H9 (cell line): ENCODE measurements at regions not wholly inside any gene's neighbourhood (a gene's known extent, or its start where the extent isn't known, plus 50 kb on each side); places are given as distances from the start of the nearest gene placed in this dataset.

Experiments used
- DNase-seq: peaks from one replicate; pipeline ENCODE4 v3.0.0-alpha.2; 2017
- H2AFZ ChIP-seq: one replicate; pipeline ENCODE4 v1.6.1; 2013; ENCODE audit warnings: mild to moderate bottlenecking, low read length, control low read depth, moderate library complexity
- H2AK5ac ChIP-seq: 2 replicates; pipeline ENCODE4 v1.6.1; 2013; ENCODE audit warnings: low read length, control low read depth, mixed read lengths; ENCODE audit not compliant: insufficient read length
- H2BK120ac ChIP-seq: one replicate; pipeline ENCODE4 v1.6.1; 2013; ENCODE audit warnings: low read depth, mild to moderate bottlenecking, low read length, control low read depth, inconsistent platforms; ENCODE audit not compliant: poor library complexity, severe bottlenecking
- H2BK12ac ChIP-seq: 2 replicates; pipeline ENCODE4 v1.6.1; 2013; ENCODE audit warnings: low read length, control low read depth, mixed read lengths, low read depth; ENCODE audit not compliant: insufficient read length
- H2BK15ac ChIP-seq: 2 replicates; pipeline ENCODE4 v1.6.1; 2013; ENCODE audit warnings: low read depth, low read length, control low read depth
- H2BK20ac ChIP-seq: one replicate; pipeline ENCODE4 v1.6.1; 2013; ENCODE audit warnings: low read depth, mild to moderate bottlenecking, low read length, control low read depth, inconsistent platforms; ENCODE audit not compliant: poor library complexity, severe bottlenecking
- H2BK5ac ChIP-seq: 2 replicates; pipeline ENCODE4 v1.6.1; 2013; ENCODE audit warnings: low read length, control low read depth, mixed read lengths; ENCODE audit not compliant: insufficient read length
- H3K14ac ChIP-seq: 2 replicates; pipeline ENCODE4 v1.6.1; 2013; ENCODE audit warnings: low read length, control low read depth; ENCODE audit not compliant: insufficient read depth
- H3K18ac ChIP-seq: 2 replicates; pipeline ENCODE4 v1.6.1; 2013; ENCODE audit warnings: low read depth, mild to moderate bottlenecking, mixed read lengths, low read length, control low read depth; ENCODE audit not compliant: insufficient read length
- H3K23ac ChIP-seq: 2 replicates; pipeline ENCODE4 v1.6.1; 2013; ENCODE audit warnings: low read length, control low read depth, mixed read lengths, low read depth; ENCODE audit not compliant: insufficient read length
- H3K23me2 ChIP-seq: 2 replicates; pipeline ENCODE4 v1.6.1; 2013; ENCODE audit warnings: low read depth, mild to moderate bottlenecking, mixed read lengths, low read length, control low read depth; ENCODE audit not compliant: insufficient read length, poor library complexity, severe bottlenecking
- H3K27ac ChIP-seq: 2 replicates; pipeline ENCODE4 v1.5.1; 2013; ENCODE audit warnings: low read length, control low read depth, mixed read lengths, low read depth; ENCODE audit not compliant: insufficient read length
- H3K27me3 ChIP-seq: 2 replicates; pipeline ENCODE4 v1.6.1; 2013; ENCODE audit warnings: low read length, control low read depth, inconsistent platforms; ENCODE audit not compliant: insufficient read depth
- H3K4ac ChIP-seq: 2 replicates; pipeline ENCODE4 v1.6.1; 2013; ENCODE audit warnings: low read depth, mild to moderate bottlenecking, control low read depth, inconsistent platforms, low read length, moderate library complexity
- H3K4me1 ChIP-seq: 2 replicates; pipeline ENCODE4 v1.6.1; 2013; ENCODE audit warnings: low read length, control low read depth, inconsistent platforms; ENCODE audit not compliant: insufficient read depth
- H3K4me2 ChIP-seq: 2 replicates; pipeline ENCODE4 v1.6.1; 2013; ENCODE audit warnings: low read length, control low read depth, mixed read lengths; ENCODE audit not compliant: insufficient read length, insufficient read depth
- H3K56ac ChIP-seq: 2 replicates; pipeline ENCODE4 v1.6.1; 2013; ENCODE audit warnings: low read depth, mild to moderate bottlenecking, mixed read lengths, low read length, control low read depth; ENCODE audit not compliant: insufficient read length
- H3K79me1 ChIP-seq: 2 replicates; pipeline ENCODE4 v1.6.1; 2013; ENCODE audit warnings: low read depth, mild to moderate bottlenecking, moderate library complexity, low read length, control low read depth, inconsistent platforms; ENCODE audit not compliant: insufficient read depth, poor library complexity, severe bottlenecking
- H3K79me2 ChIP-seq: 2 replicates; pipeline ENCODE4 v1.6.1; 2013; ENCODE audit warnings: low read length, control low read depth, inconsistent platforms; ENCODE audit not compliant: insufficient read depth
- H3K9ac ChIP-seq: 2 replicates; pipeline ENCODE4 v1.6.1; 2013; ENCODE audit warnings: low read length, control low read depth, mixed read lengths; ENCODE audit not compliant: insufficient read length; ENCODE audit errors: extremely low read depth
- H3K9me3 ChIP-seq: one replicate; pipeline ENCODE4 v1.6.1; 2013; ENCODE audit warnings: low read depth, low read length, inconsistent platforms; ENCODE audit not compliant: control insufficient read depth
- H3T11ph ChIP-seq: one replicate; pipeline ENCODE4 v1.6.1; 2013; ENCODE audit warnings: mild to moderate bottlenecking, low read length, control low read depth, inconsistent platforms
- H4K20me1 ChIP-seq: one replicate; pipeline ENCODE4 v1.6.1; 2013; ENCODE audit not compliant: control insufficient read depth, insufficient read length, insufficient read depth
- H4K5ac ChIP-seq: 2 replicates; pipeline ENCODE4 v1.6.1; 2013; ENCODE audit warnings: low read depth, mild to moderate bottlenecking, mixed read lengths, low read length, control low read depth; ENCODE audit not compliant: insufficient read length
- H4K8ac ChIP-seq: replicated peaks from 2 replicates; pipeline ENCODE4 v1.6.1; 2013; ENCODE audit warnings: low read length, control low read depth, mixed read lengths, low read depth; ENCODE audit not compliant: insufficient read length
- H4K91ac ChIP-seq: 2 replicates; pipeline ENCODE4 v1.6.1; 2013; ENCODE audit warnings: low read depth, mild to moderate bottlenecking, moderate library complexity, mixed read lengths, low read length, control low read depth; ENCODE audit not compliant: insufficient read length
- H3K27ac Mint-ChIP-seq, 3 experiments: 2 replicates in 2 of 3; 3 replicates in 1 of 3; pipeline ENCODE4 v1.8.0; 2020 to 2021; ENCODE audit warnings: mixed read lengths in 3 of 3, mild to moderate bottlenecking in 1 of 3, moderate library complexity in 1 of 3
- H3K27me3 Mint-ChIP-seq: 2 replicates; pipeline ENCODE4 v1.8.0; 2021; ENCODE audit warnings: low read depth, mild to moderate bottlenecking, moderate library complexity, mixed read lengths
- H3K36me3 Mint-ChIP-seq, 3 experiments: 2 replicates in 2 of 3; 3 replicates in 1 of 3; pipeline ENCODE4 v1.8.0; 2020 to 2021; ENCODE audit warnings: low read depth in 3 of 3, mixed read lengths in 3 of 3; ENCODE audit not compliant: insufficient read depth in 1 of 3
- H3K4me1 Mint-ChIP-seq, 2 experiments: 2 replicates each; pipeline ENCODE4 v1.8.0; 2020; ENCODE audit warnings: mixed read lengths in 2 of 2
- H3K4me3 Mint-ChIP-seq, 2 experiments: 2 replicates in 1 of 2; 3 replicates in 1 of 2; pipeline ENCODE4 v1.8.0; 2020 to 2021; ENCODE audit warnings: mild to moderate bottlenecking in 2 of 2, mixed read lengths in 2 of 2, moderate library complexity in 1 of 2
- H3K9me3 Mint-ChIP-seq, 2 experiments: 2 replicates in 1 of 2; 3 replicates in 1 of 2; pipeline ENCODE4 v1.8.0; 2020; ENCODE audit warnings: mild to moderate bottlenecking in 2 of 2, mixed read lengths in 2 of 2, moderate library complexity in 1 of 2
- CTCF ChIP-seq: fragments of 200-600 bp; sonication (generic); conservative IDR thresholded peaks from 3 replicates; pipeline ENCODE4 v1.8.0; 2021; ENCODE audit warnings: antibody characterized with exemption, mild to moderate bottlenecking
- WGBS: extraction: QIAGEN DNeasy Blood & Tissue Kit; methylation state at CpG from one replicate; pipeline ENCODE4 v1.1.7; 2013; ENCODE audit warnings: missing lambda C conversion rate, low lambda C conversion rate, mixed read lengths; ENCODE audit not compliant: insufficient read length; ENCODE audit errors: extremely low coverage; 5-methylcytosine and 5-hydroxymethylcytosine counted together

- H3K36me3 Mint-ChIP-seq: no peaks in the 10 kb centered on the region
- no peaks in the 10 kb centered on the region for H3K9me3 ChIP-seq
- peak overlapping the region in 1 of 3 experiments; percentile 77; a peak in 2 of 7 replicates for H3K27ac Mint-ChIP-seq
These were observed 66.2 kb upstream of the CLINT1 start for GRCh38 chr5:157924931-157925729.

More at GRCh38 chr5:157924931-157925729, 66.2 kb upstream of the CLINT1 start:
- peaks cover 10% of the 10 kb centered on the region for H3K4me1 ChIP-seq
- no peak overlapping the region for H3K4me2 ChIP-seq
- H2BK5ac ChIP-seq: no peak overlapping the region
- DNase-seq: no peak
- Mint-ChIP-seq H3K4me3 (no peak overlapping the region), H3K9me3 (no peaks in the 10 kb centered on the region), H3K4me1 (peaks cover 51 to 56% of the 10 kb centered on the region in 2 experiments), H3K27me3 (no peaks in the 10 kb centered on the region)
- H2BK12ac ChIP-seq: no peak overlapping the region
- no CpG with 5 or more reads among the region's 8 CpGs for WGBS
- no peak overlapping the region for H3K4ac ChIP-seq
- no peak overlapping the region for H2BK120ac ChIP-seq
- H4K5ac ChIP-seq: no peak overlapping the region
- H3K23ac ChIP-seq: no peak overlapping the region
- H3K14ac ChIP-seq: no peak overlapping the region
- H3T11ph ChIP-seq: no peak overlapping the region
- H4K8ac ChIP-seq: no peak overlapping the region
- H2BK15ac ChIP-seq: no peak overlapping the region
- no peak overlapping the region for H2AK5ac ChIP-seq
- H3K9ac ChIP-seq: no peak overlapping the region
- peaks cover 4% of the 10 kb centered on the region for H3K23me2 ChIP-seq
- H3K27ac ChIP-seq: no peak overlapping the region
- no peak overlapping the region for H3K56ac ChIP-seq
- no peaks in the 10 kb centered on the region for H4K20me1 ChIP-seq
- no peak overlapping the region for H2BK20ac ChIP-seq
- TF ChIP-seq CTCF: no peak
- H3K18ac ChIP-seq: no peak overlapping the region
- H2AFZ ChIP-seq: no peak overlapping the region
- H4K91ac ChIP-seq: no peak overlapping the region
- no peaks in the 10 kb centered on the region for H3K27me3 ChIP-seq
- no peaks in the 10 kb centered on the region for H3K79me1 ChIP-seq
- H3K79me2 ChIP-seq: no peaks in the 10 kb centered on the region
